ENCODE measurements at regions not wholly inside any gene's neighbourhood (a gene's known extent, or its start where the extent isn't known, plus 50 kb on each side); places are given as distances from the start of the nearest gene placed in this dataset.

DNA sequence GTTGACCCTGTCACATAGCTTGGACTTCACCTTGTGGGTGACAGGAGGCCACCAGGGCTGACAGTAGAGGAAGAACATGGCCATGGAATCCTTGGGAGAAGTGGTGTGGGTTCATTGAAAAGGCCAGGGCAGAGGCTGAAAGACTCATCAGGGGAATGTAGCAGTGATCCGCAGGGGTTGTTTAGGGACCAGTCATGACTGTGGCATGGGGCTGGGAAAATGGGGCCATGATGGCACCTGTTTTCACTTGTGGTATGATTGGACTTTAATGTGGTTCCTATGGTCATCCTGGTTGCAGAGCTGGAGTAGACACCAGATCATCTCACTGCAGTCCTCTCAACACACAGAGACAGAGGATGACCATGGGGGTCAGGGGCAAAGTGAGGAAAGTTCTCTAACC is 66.7 kb upstream of the MYEOV start:
- H3K79me2 ChIP-seq (ENCODE audit: insufficient read depth, low read length), result no peaks in the 10 kb centered on the region
- no peak for ATAC-seq
- no peak overlapping the region for H3K9ac ChIP-seq (ENCODE audit: low read length)
- intact Hi-C loops (cut with micrococcal nuclease), result no loop called here
- no peaks in the 10 kb centered on the region for H3K4me1 ChIP-seq (ENCODE audit: control insufficient read depth in 1 of 2, insufficient read depth in 2 of 2, low read length in 2 of 2)
- no peak overlapping the region for H3K4me2 ChIP-seq (ENCODE audit: low read length)
- RAD21 ChIA-PET (ENCODE audit: low non-redundant PET in 1 of 2, low total read pairs in 2 of 2, uncharacterized antibody in 2 of 2, unreplicated experiment in 2 of 2), result no interaction called here
- no peaks in the 10 kb centered on the region for H3K36me3 ChIP-seq (ENCODE audit: control insufficient read depth in 1 of 2, insufficient read depth in 2 of 2, low read length in 2 of 2)
- H2AFZ ChIP-seq (ENCODE audit: low read depth, low read length, poor library complexity, severe bottlenecking), result no peak overlapping the region
- CTCF ChIA-PET, result no interaction called here
- H3K27me3 ChIP-seq (ENCODE audit: insufficient read depth, low read length), result no peaks in the 10 kb centered on the region
- H3K9me3 ChIP-seq (ENCODE audit: control insufficient read depth in 1 of 2, insufficient read depth in 1 of 2, low read depth in 1 of 2, low read length in 2 of 2), result no peaks in the 10 kb centered on the region
- H3K27ac ChIP-seq (ENCODE audit: low read depth, low read length), result no peak overlapping the region
- TF ChIP-seq ZBTB33 (IDR thresholded peaks at IDR 0.05; ENCODE audit: extremely low read depth, insufficient replicate concordance, low read length) (no peak), REST (IDR thresholded peaks at IDR 0.05; ENCODE audit: low read depth) (no peak), ZFX (IDR thresholded peaks at IDR 0.05) (no peak), SIN3A (IDR thresholded peaks at IDR 0.05; ENCODE audit: low read depth) (no peak), YY1 (IDR thresholded peaks at IDR 0.05; ENCODE audit: extremely low read depth, insufficient replicate concordance, low read depth, low read length) (no peak), ELF1 (IDR thresholded peaks at IDR 0.05; ENCODE audit: borderline replicate concordance, low read depth) (no peak), JUND (IDR thresholded peaks at IDR 0.05) (no peak), EGR1 (IDR thresholded peaks at IDR 0.05; ENCODE audit: low read depth) (no peak), POLR2AphosphoS5 (IDR thresholded peaks at IDR 0.05; ENCODE audit: low read depth, low read length) (no peak), SRF (IDR thresholded peaks at IDR 0.05; ENCODE audit: low read depth) (no peak)
- TF ChIP-seq, protein P1, sequence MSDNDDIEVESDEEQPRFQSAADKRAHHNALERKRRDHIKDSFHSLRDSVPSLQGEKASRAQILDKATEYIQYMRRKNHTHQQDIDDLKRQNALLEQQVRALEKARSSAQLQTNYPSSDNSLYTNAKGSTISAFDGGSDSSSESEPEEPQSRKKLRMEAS (IDR thresholded peaks at IDR 0.05), result no peak
- TF ChIP-seq, protein P2, sequence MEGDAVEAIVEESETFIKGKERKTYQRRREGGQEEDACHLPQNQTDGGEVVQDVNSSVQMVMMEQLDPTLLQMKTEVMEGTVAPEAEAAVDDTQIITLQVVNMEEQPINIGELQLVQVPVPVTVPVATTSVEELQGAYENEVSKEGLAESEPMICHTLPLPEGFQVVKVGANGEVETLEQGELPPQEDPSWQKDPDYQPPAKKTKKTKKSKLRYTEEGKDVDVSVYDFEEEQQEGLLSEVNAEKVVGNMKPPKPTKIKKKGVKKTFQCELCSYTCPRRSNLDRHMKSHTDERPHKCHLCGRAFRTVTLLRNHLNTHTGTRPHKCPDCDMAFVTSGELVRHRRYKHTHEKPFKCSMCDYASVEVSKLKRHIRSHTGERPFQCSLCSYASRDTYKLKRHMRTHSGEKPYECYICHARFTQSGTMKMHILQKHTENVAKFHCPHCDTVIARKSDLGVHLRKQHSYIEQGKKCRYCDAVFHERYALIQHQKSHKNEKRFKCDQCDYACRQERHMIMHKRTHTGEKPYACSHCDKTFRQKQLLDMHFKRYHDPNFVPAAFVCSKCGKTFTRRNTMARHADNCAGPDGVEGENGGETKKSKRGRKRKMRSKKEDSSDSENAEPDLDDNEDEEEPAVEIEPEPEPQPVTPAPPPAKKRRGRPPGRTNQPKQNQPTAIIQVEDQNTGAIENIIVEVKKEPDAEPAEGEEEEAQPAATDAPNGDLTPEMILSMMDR (IDR thresholded peaks at IDR 0.05 in 2 of 3, conservative IDR thresholded peaks at IDR 0.05 in 1 of 3; ENCODE audit: borderline replicate concordance in 1 of 3, insufficient read depth in 1 of 3, low read depth in 2 of 3, low read length in 2 of 3), result no peak
- H3K9me2 ChIP-seq (ENCODE audit: insufficient read depth), result no peaks in the 10 kb centered on the region
- H3K4me3 ChIP-seq (replicated peaks in 1 of 2; ENCODE audit: low read depth in 1 of 2, low read length in 2 of 2), result no peak overlapping the region
- no peaks in the 10 kb centered on the region for H4K20me1 ChIP-seq (ENCODE audit: insufficient read depth)
- POLR2A ChIA-PET, result no interaction called here
- no TSS peak for BruUV-seq (replicated peaks)
- no peak for DNase-seq (ENCODE audit: low read depth, low spot score)
